ENCODE measurements at regions not wholly inside any gene's neighbourhood (a gene's known extent, or its start where the extent isn't known, plus 50 kb on each side); places are given as distances from the start of the nearest gene placed in this dataset.

- no peaks in the 10 kb centered on the region for H3K27me3 ChIP-seq (ENCODE audit: insufficient read depth, low read depth)
- H2AFZ ChIP-seq (ENCODE audit: low read depth): no peak overlapping the region
- H3K4me2 ChIP-seq: no peak overlapping the region
Observed at GRCh38 chr2:208984376-208985090, 439.3 kb upstream of the MAP2 start.

GRCh38 chr2:208985644-208986043 is 438.2 kb upstream of the MAP2 start:
- no peak overlapping the region for H3K4me3 ChIP-seq (IDR thresholded peaks at IDR 0.05; ENCODE audit: insufficient read depth, low read depth, low read length)

More at GRCh38 chr2:208984376-208985090, 439.3 kb upstream of the MAP2 start:
- Histone ChIP-seq H3K4me3 (IDR thresholded peaks at IDR 0.05; ENCODE audit: insufficient read depth, low read depth, low read length) (no peak overlapping the region), H3K27ac (no peak overlapping the region), H3K36me3 (ENCODE audit: insufficient read depth) (no peaks in the 10 kb centered on the region), H3K9ac (no peak overlapping the region), H3K79me2 (ENCODE audit: insufficient read depth, low read depth) (no peaks in the 10 kb centered on the region), H3K4me1 (ENCODE audit: low read depth, poor library complexity, severe bottlenecking) (no peaks in the 10 kb centered on the region), H4K20me1 (ENCODE audit: insufficient read depth) (no peaks in the 10 kb centered on the region)
- no peak for TF ChIP-seq CTCF (conservative IDR thresholded peaks at IDR 0.05; ENCODE audit: low read depth, low read length)

GRCh38 chr2:208990716-208991115 is 433.1 kb upstream of the MAP2 start:
- no peak overlapping the region for H3K4me2 ChIP-seq
- no peaks in the 10 kb centered on the region for H3K27me3 ChIP-seq (ENCODE audit: insufficient read depth, low read depth)
- no peak for TF ChIP-seq CTCF (conservative IDR thresholded peaks at IDR 0.05; ENCODE audit: low read depth, low read length)
- no peaks in the 10 kb centered on the region for H3K79me2 ChIP-seq (ENCODE audit: insufficient read depth, low read depth)
- H3K27ac ChIP-seq: no peak overlapping the region
- no peak overlapping the region for H3K9ac ChIP-seq
- no peaks in the 10 kb centered on the region for H4K20me1 ChIP-seq (ENCODE audit: insufficient read depth)
- H3K4me1 ChIP-seq (ENCODE audit: low read depth, poor library complexity, severe bottlenecking): no peaks in the 10 kb centered on the region
- H3K4me3 ChIP-seq (IDR thresholded peaks at IDR 0.05; ENCODE audit: insufficient read depth, low read depth, low read length): no peak overlapping the region
- no peaks in the 10 kb centered on the region for H3K36me3 ChIP-seq (ENCODE audit: insufficient read depth)
- no peak overlapping the region for H2AFZ ChIP-seq (ENCODE audit: low read depth)

More at GRCh38 chr2:208985644-208986043, 438.2 kb upstream of the MAP2 start:
- Histone ChIP-seq H3K79me2 (ENCODE audit: insufficient read depth, low read depth) (no peaks in the 10 kb centered on the region), H3K27ac (no peak overlapping the region), H2AFZ (ENCODE audit: low read depth) (no peak overlapping the region), H3K4me1 (ENCODE audit: low read depth, poor library complexity, severe bottlenecking) (no peaks in the 10 kb centered on the region), H3K36me3 (ENCODE audit: insufficient read depth) (no peaks in the 10 kb centered on the region), H3K9ac (no peak overlapping the region), H3K27me3 (ENCODE audit: insufficient read depth, low read depth) (no peaks in the 10 kb centered on the region), H3K4me2 (no peak overlapping the region), H4K20me1 (ENCODE audit: insufficient read depth) (no peaks in the 10 kb centered on the region)
- no peak for TF ChIP-seq CTCF (conservative IDR thresholded peaks at IDR 0.05; ENCODE audit: low read depth, low read length)

- Histone ChIP-seq H3K4me3 (IDR thresholded peaks at IDR 0.05; ENCODE audit: insufficient read depth, low read depth, low read length) (no peak overlapping the region), H3K79me2 (ENCODE audit: insufficient read depth, low read depth) (no peaks in the 10 kb centered on the region), H4K20me1 (ENCODE audit: insufficient read depth) (no peaks in the 10 kb centered on the region), H3K4me1 (ENCODE audit: low read depth, poor library complexity, severe bottlenecking) (no peaks in the 10 kb centered on the region), H3K27me3 (ENCODE audit: insufficient read depth, low read depth) (no peaks in the 10 kb centered on the region), H3K36me3 (ENCODE audit: insufficient read depth) (no peaks in the 10 kb centered on the region), H2AFZ (ENCODE audit: low read depth) (no peak overlapping the region), H3K4me2 (no peak overlapping the region), H3K27ac (no peak overlapping the region), H3K9ac (no peak overlapping the region)
- TF ChIP-seq CTCF (conservative IDR thresholded peaks at IDR 0.05; ENCODE audit: low read depth, low read length): no peak
Observed at GRCh38 chr2:208999911-209000310, 423.9 kb upstream of the MAP2 start.
